ENCODE measurements at regions not wholly inside any gene's neighbourhood (a gene's known extent, or its start where the extent isn't known, plus 50 kb on each side); places are given as distances from the start of the nearest gene placed in this dataset.

DNA sequence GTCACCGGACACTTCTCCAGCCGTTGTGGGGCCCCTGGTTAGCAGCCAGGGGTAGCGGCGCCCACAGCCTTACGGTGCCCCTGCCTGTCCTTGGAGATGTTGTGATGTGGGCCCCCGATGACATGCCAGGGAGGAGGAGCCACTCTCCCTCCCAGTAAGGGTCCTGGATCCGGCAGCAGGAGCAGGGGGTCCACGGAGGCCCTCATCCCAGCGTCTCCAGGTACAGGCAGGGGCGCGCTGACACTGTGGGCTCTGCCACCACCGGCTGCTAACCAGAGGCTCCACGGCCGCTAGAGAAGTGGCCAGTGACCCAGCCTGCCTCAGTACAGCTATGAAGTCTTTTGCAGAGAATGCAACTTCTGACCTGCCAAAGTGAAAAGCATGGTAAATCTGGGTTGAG lies 121.2 kb downstream of the SPP2 start:
- TF ChIP-seq POLR2A (IDR thresholded peaks at IDR 0.05; ENCODE audit: low read depth, low read length) (no peak), POLR2AphosphoS5 (IDR thresholded peaks at IDR 0.05; ENCODE audit: low read depth, low read length) (no peak)
